GM19240 (cell line): ENCODE measurements at regions not wholly inside any gene's neighbourhood (a gene's known extent, or its start where the extent isn't known, plus 50 kb on each side); places are given as distances from the start of the nearest gene placed in this dataset.

Experiments
- DNase-seq: peaks from one replicate; pipeline ENCODE4 v3.0.0; 2011; ENCODE audit warnings: low spot score; ENCODE audit not compliant: insufficient read length

DNA sequence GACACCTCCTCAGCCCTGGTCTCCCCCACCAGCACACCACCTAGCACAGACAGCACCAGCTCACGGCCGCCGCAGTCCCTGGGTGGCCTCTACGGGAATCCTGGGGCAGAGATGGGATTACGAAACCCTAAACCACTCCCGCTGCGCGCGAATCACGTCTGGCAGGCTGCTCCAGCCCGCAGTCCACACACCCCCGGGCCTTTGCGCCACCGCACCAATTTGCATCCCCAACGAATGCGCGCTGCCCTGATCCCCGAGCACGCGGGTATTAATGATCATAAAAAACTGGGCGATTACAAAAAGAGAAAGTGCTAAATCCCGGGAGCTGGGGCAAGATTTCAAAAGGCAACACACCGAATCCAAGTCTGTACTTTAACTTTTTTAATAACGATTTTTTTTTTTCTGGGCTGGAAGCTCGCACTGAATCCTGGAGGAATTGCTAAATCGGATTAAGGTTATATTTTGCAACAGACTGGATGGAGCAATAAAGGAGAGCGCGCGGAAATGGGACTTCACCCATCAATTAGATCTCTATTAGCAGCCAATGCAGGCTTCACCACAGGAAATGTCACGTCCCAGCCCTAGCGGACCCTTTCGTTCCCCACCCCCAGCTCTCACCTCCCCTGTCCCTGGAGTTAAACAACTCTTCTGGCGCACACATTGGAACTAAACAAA, 69.8 kb upstream of the TMEM33 start:
- DNase-seq: no peak

DNA sequence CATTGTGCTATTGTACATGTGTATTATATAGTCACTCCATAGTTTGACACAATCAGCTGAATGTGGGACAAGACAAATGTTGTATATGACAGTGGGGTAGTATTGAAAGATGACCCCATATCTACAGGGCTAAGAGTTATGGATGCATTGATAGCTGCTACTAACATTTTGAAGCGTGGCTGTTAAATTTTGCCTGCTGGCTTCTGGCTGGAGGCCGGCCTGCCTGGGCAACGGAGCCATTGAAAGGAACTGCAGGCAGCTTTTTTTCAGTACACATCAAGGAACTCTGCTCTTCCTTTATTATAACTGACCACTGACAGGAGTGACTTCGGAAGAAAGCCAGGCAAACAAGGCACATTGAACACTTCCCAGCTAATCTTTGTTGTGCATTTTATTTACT, 76.1 kb upstream of the TMEM33 start:
- no peak for DNase-seq

DNA sequence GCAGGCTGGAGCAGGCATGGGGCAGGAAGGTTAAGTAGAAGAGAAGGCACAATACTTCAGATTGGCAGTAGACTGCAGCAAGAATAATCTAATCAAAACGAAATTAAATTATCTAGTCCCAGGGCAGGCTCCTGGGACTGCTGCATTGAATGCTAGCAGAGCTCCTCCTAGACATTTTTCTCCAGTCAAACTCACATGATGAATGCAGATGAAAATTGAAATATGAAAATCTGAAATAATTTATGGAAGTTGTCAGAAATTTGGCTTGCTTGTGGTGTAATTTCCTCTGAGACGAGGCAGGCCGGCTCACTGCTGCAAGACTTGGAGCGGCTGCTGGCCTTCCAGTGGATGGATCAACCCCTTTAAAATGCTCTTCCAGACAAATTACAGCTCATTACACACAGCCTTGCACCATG, 78.0 kb upstream of the TMEM33 start:
- no peak for DNase-seq

DNA sequence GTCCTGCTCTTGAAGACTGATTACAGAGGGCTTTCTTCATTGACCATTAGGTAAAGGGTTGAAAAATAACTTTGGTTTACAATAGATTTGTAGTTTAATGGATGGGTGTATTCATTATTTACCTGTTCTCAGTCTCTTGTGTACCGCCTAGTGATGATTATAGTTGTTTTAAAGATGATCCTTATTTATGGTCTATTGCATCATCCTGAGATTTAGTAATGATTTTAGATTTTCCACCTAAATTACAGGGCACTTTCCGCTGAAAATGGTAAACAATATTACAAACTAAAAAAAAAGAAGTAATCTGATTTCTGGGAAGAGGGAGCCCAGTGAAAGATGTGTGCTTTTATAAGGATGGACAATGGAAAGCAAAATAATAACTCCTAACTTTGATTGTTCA, 78.4 kb upstream of the TMEM33 start:
- no peak for DNase-seq

DNA sequence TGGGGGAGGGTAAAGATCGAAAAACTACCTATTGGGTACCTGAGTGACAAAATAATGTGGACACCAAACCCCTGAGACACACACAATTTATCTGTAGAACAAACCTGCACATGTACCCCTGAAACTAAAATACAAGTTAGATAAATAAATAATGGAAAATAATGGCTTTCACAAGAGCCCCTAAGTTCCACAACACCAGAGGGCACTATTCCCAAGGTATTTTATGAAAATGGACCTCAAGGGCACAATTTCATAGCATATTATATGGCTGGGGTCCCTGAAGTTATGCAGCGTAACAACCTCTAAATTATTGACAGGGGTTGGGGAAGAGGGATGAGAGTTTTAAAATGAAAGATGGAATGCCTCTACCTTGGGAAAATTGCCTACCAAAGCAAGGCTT, 81.3 kb upstream of the TMEM33 start:
- DNase-seq: no peak

DNA sequence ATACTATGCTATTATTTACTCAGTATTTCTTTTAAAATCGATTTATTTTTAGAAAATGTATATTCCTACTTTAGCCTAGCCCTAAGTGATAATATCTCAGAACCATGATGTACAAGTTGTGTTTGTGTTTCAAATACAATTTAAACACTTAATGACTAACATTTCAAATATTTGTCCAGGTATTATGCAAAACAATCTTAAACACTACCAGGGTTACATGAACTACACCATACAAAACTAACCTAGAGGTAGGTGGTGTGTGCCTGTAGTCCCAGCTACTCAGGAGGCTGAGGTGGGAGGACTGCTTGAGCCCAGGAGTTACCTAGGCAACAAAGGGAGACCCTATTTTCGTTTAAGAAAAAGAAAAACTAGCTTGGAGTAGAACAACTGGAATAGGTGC, 83.0 kb upstream of the TMEM33 start:
- no peak for DNase-seq

DNA sequence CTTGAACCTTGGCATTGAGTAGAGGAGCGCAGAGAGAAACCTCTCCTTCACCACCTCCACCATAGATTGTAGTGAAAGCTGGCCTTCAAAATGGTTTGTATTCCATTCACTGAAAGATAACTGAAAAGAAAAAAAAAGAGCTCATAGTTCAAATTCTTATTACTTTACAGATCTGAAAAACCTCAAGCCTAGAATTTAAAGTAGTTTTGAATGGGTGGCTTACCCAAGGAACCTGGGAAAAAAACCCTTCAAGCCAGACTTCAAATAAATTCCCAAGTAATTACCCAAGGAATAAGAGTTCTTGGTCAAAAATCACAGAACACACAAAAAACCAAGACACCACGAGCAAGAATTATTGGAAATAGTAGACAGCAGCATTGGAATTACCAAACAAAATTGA, 83.6 kb upstream of the TMEM33 start:
- no peak for DNase-seq

DNA sequence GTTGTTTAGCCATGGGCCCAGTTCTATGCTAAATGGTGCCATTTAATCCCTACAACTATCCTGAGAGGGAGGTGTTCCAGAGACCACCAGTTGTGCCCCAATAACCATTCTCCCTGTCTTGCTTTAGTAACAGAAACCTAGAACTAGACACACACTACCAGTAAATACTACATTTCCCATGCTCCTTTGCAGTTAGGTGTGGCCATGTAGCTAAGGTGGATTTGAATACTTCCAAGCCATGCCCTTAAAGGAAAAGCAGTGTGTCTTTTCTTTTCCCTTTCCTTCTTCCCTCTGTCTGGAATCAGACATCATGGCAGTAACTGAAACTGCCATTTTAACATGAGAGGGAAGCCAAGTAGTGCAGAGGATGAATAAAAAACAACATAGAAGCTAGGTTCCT, 90.9 kb upstream of the TMEM33 start:
- DNase-seq: no peak

DNA sequence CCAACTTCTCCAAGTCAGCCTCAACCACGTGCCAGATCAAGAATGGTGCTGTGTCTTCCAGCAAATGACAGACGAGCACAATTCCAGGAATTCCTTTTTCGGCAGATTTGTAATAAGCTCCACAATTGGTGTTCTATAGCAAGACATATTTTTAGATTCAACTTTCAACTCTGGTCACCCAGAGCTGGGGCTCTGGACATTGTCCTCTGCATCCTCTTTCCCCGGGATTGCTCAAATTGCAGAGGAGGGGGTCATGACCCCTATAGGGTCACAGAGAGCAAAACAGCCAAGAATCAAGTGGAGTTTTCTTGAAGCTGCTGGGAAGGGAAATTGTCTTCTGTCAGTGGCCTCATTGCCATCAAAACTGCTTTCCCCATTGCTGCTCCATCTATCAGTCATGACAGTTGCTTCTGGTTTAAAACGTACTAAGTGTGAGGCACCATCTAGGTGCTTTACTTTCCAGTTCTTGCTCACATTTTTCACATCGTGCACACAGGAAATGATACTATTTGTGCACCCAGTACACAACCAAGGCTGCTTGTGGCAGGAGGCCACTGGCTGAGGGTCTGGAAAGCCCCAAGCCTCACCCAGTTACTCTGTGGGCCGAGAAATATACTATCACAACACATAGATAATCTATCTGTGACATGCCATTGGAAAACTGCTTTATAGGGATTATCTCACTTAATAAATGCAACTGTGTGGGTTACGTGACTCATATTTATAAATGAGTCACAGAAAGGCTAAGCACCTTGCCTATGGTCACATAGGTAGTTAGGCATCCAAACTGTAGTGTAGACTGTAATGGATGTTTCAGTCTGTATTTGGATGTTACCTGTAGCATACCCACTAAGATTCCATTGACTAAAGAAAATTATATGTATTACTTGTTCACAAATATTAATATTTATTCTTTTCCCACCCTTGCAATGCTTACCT, 91.7 kb upstream of the PHOX2B start:
- DNase-seq: no peak

DNA sequence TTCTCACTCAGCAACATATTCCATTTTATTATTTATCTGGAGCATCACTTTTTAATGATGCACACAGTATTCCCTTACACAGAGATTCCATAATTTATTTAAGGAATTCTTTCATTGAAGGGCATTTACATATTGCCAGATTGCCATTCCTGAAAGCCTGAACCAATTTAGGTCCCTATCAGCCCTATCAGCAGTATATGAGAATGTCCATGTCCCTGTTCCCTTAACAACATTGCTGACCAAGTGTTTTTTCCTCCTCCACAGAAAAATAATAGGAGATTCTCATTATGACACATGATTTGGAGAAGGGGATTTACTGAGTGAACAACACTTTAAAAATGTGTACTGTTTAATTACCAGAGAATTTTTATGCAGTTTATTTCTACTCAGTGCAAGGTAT, 90.1 kb upstream of the PHOX2B start:
- DNase-seq: no peak

DNA sequence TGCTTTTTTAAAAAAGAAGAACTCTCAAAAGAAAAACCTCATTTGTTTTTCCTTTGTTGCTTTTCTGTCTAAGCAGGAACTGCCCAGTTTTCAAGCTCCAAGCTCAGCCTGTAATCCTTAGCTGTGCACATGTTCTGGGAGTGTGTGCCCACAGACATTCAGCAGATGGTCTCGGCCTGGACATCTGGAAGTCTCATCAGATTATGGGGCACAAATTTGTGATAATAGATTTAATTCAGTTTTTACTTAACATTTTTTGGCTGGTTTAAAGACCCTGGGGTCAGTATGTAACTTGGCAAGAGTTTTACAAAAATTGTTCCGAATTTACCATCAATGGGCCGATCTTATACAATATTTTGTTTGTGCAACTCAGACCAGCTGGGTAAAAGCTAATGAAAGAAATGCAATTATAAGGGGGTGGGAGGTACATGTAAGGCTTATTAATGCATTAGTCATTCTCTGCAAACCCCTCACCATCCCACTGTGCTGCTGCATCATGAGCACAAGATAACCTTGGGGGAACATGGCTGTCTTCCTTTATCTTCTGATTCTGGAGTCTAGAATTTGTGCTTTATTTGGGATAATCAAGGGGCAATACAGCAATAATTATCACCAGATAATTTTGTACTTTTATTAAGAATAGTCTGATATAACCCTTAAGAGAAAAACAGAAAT, 86.9 kb upstream of the PHOX2B start:
- no peak for DNase-seq

DNA sequence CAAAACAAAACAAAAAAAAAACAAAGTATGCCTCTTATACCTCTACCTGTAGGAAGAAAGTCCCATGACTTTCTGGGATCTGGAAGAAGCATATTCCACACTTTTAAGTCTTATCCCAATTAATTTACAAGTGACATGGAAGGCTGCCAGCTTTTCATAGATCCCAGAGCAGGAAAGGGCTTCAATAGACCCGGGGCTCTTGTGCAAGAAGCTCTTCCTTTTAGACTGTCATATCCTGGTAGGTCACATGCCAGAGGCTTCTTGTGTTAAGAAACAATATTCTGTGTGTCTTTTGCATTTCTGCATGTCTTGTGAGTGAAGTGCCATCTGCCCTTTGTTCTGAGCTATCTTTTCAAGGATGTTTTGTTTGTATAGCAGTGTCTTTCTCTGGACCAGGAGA, 84.4 kb upstream of the PHOX2B start:
- no peak for DNase-seq

DNA sequence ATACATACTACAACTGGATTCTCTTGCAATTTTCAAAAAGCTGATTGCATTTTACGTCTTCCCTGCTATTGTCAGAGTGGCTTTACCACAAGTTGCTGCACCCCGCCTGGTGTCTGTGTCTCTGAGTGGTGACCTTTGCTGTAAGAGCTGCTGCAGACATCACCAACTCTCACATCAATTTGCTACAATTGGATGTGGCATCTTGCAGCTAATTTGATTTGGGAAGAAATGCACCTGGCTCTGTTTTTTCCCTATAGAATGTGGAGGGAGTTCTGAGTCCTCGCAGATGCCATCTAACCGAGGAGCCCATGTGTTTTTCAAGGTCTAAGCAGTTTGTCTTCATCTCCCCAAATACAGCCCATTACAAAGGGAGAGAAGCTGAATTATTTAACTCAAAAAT, 73.8 kb upstream of the PHOX2B start:
- DNase-seq: no peak

DNA sequence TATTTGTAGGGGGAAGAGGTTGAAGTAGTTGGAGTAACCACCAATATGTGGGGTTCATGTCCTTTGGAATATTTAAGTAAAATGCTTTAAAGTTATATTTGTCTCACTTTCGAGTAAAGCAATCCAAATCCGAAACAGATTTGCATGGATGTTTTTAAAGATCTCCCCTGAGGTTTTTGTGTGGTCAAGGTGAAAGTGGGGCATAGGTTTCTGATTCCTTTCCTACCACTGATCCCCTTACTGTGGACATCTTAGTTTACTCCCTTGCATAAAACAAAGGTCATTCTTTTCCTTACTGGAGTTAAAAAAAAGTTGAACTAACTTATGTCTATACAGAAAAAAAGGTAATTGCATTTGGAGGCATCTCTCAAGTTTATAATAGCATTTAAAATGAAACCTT, 71.9 kb upstream of the PHOX2B start:
- DNase-seq: no peak

DNA sequence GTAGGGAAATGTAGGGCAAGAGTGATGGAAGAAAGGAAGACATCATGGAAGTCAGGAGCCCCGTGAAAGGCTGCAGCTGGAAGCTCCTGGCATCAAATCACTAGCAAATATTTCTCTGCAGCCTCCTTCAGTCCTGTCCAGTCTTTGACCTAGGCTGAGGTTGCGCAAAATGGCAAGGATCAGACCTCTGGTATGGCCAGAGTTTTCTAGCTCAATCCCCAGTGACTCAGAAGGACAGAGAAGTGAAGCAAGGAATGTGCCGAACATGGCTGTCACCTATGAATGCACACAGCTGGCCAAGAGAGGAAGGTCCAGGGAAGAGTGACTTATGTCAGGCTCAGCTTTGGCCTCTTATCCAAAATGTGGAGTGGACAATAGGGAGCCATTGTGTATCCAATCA, 71.1 kb upstream of the PHOX2B start:
- DNase-seq: no peak

DNA sequence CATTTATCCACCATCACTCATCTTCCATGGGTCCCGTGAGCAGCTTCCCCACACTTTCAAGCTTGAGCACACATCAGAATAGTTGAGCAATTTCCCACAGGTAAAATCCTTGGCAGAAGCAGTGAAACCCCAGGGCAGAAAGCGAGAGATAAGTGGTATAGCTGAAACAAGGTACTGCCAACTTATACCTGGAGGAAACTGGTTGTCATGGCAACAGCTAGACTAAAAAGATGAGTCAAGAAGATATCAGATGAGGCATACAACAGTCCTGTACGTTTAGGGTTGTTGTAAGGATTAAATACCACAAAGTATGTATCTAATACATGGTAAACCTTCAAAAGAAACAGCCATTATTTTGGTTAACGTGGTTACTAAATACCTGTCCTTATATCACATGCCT, 66.9 kb upstream of the PHOX2B start:
- DNase-seq: no peak

DNA sequence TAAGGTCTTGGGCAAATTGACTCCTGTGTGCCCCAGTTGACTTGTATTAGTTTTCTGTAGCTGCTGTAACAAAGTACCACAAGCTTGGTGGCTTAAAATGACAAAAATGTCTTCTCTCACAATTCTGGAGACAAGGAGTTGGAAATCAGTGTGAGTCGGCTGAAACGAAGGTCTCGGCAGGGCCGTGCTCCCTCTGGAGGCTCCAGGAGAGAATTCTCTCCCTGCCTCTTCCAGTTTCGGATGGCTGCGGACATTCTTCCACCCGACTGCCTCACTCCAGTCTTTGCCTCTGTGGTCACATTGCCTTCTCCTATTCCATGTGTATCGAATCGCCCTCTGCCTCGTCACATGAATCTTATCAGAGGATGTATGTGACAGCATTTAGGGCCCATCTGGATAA, 66.0 kb upstream of the PHOX2B start:
- no peak for DNase-seq

DNA sequence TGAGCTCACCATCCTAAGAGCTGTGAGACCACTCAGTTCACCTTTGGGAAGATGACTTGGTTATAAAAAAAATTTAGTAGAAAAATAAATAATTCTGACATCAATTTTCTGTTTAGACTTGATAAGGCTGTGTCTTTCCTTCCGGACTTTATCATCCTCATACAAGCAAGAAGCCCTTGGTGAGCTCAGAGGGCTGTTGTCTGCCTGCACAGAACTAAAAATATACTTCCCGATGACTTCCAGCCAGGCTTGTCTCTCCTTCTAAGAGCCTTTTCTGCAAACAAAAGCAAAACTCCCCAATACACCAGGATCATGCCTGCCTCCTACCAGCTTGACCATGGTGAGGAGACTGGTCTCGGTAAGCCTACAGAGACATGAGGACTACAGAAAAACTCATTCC, 58.3 kb upstream of the PHOX2B start:
- no peak for DNase-seq

DNA sequence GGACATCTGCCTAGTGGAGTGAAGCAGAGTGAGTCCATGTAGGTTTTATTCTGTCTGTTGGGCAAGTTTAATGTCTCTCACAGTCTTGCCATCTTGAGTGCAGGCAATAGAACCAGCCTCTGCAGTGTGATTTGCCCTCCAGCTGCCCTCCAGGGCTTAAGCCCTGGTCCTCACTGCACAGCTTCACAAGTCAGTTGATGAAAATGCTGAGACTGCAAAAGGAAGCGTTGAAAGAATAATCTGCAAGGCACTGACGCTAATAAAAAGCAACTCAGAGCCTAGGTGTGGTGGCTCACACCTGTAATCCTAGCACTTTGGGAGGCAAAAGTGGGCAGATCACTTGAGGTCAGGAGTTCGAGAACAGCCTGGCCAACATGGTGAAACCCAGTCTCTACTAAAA, 54.1 kb upstream of the PHOX2B start:
- no peak for DNase-seq

DNA sequence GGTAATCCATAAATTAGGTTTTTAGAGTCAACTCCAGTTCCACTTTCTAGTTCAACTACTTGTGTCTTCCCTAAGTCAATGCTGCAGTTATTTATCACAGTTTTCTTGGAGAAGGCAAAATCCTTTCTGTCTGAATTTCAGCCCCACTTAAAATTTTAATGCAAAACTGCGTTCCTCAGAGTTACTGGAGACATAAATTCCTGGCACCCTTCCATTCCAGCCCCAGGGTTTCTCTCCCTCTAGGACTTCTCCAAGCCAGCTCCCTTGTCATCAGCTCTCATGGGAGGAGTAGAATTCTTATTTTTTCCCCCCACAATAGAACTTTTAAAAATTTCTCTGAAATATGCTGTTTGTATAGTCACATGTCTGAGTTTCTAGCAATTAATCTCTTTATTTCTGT, 50.6 kb upstream of the PHOX2B start:
- no peak for DNase-seq
